Natural killer cell treated with Interleukin-12 subunit alpha and Interleukin-12 subunit beta and Interleukin-15 and Interleukin-18, amount 100 ng/mL, for 72 hours (primary cell): ENCODE measurements at regions not wholly inside any gene's neighbourhood (a gene's known extent, or its start where the extent isn't known, plus 50 kb on each side); places are given as distances from the start of the nearest gene placed in this dataset.

ENCODE experiments used
- ATAC-seq, 2 donors: fragments of 150-1000 bp; cut with Tn5 transposase in 1 of 2; sonication (Bioruptor Pico), chemical (Tn5 transposase) in 1 of 2; 2 replicates each; pipeline ENCODE4 v1.10.0; 2021
- DNase-seq: peaks from one replicate; pipeline ENCODE4 v3.0.0; 2022; ENCODE audit warnings: low spot score
- H3K27ac Mint-ChIP-seq, 2 donors: 1 replicate in 1 of 2; 2 replicates in 1 of 2; pipeline ENCODE4 v1.8.0; 2022; ENCODE audit warnings: mixed read lengths in 2 of 2, mild to moderate bottlenecking in 1 of 2, moderate library complexity in 1 of 2
- H3K27me3 Mint-ChIP-seq, 2 donors: 1 replicate in 1 of 2; 2 replicates in 1 of 2; pipeline ENCODE4 v1.8.0; 2022; ENCODE audit warnings: mixed read lengths in 2 of 2
- H3K36me3 Mint-ChIP-seq: one replicate; pipeline ENCODE4 v1.8.0; 2022; ENCODE audit warnings: mixed read lengths
- H3K4me1 Mint-ChIP-seq, 2 donors: 1 replicate in 1 of 2; 2 replicates in 1 of 2; pipeline ENCODE4 v1.8.0; 2022; ENCODE audit warnings: low read depth in 2 of 2, mixed read lengths in 2 of 2, mild to moderate bottlenecking in 1 of 2
- H3K4me3 Mint-ChIP-seq: one replicate; pipeline ENCODE4 v1.8.0; 2022; ENCODE audit warnings: mixed read lengths
- H3K9me3 Mint-ChIP-seq: 2 replicates; pipeline ENCODE4 v1.8.0; 2022; ENCODE audit warnings: mixed read lengths

GRCh38 chr5:170181902-170182301 is 50.9 kb upstream of the C5orf58 start:
- no peaks in the 10 kb centered on the region for H3K4me1 Mint-ChIP-seq
- no peak overlapping the region for H3K4me3 Mint-ChIP-seq

GRCh38 chr5:170182491-170182890 is 50.3 kb upstream of the C5orf58 start:
- peaks cover 0 to 6% of the 10 kb centered on the region in 2 donors for H3K27me3 Mint-ChIP-seq
- H3K36me3 Mint-ChIP-seq: no peaks in the 10 kb centered on the region
- ATAC-seq: no peak
- no peak overlapping the region for H3K27ac Mint-ChIP-seq
- H3K9me3 Mint-ChIP-seq: no peaks in the 10 kb centered on the region
- no peaks in the 10 kb centered on the region for H3K4me1 Mint-ChIP-seq
- no peak for DNase-seq
- no peak overlapping the region for H3K4me3 Mint-ChIP-seq

More at GRCh38 chr5:170181902-170182301, 50.9 kb upstream of the C5orf58 start:
- DNase-seq (no peak), ATAC-seq (no peak)
- no peaks in the 10 kb centered on the region for H3K9me3 Mint-ChIP-seq
- H3K27me3 Mint-ChIP-seq: peaks cover 0 to 6% of the 10 kb centered on the region in 2 donors
- H3K27ac Mint-ChIP-seq: no peak overlapping the region
- H3K36me3 Mint-ChIP-seq: no peaks in the 10 kb centered on the region
